ENCODE measurements at regions not wholly inside any gene's neighbourhood (a gene's known extent, or its start where the extent isn't known, plus 50 kb on each side); places are given as distances from the start of the nearest gene placed in this dataset.

DNA sequence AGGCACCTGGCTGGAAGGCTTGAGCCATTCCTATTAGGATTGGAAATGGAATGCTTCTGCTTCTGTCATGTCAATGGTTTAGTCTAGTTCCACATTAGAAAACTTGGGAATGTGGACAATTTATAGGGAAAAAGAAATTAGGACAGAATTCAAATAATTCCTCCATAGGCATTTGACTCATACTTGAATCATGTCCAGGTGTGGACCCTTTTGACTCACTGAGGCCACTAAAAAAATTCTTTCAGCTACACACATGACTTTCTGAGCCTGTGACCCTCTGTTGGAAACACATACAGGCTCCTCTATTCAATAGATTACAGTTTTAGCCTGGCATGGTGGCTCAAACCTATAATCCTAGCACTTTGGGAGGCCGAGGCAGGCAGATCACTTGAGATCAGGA, 100.5 kb downstream of the RASSF10 start:
- POLR2A ChIA-PET, result no interaction called here
- CTCF ChIA-PET, result interaction anchor here (0.8 to 1.2 kb wide), 2 partner anchors 11 to 36 kb away, joined by 3 to 5 read pairs; no protein-coding TSS in a partner anchor
- Histone ChIP-seq H3K36me3 (ENCODE audit: control insufficient read depth in 2 of 2, extremely low read depth in 1 of 2, insufficient read depth in 2 of 2, low read length in 2 of 2) (no peaks in the 10 kb centered on the region), H2AFZ (ENCODE audit: low read depth, low read length) (no peak overlapping the region), H3K4me3 (replicated peaks in 1 of 3; ENCODE audit: insufficient read depth in 1 of 3, low read depth in 1 of 3, low read length in 3 of 3) (no peak overlapping the region), H3K27ac (ENCODE audit: insufficient read depth, low read depth, low read length) (no peak overlapping the region), H3K27me3 (ENCODE audit: control insufficient read depth in 2 of 2, insufficient read depth in 2 of 2, low read length in 2 of 2) (no peaks in the 10 kb centered on the region), H4K20me1 (replicated peaks; ENCODE audit: control insufficient read depth, extremely low read depth, insufficient read depth, low read length) (no peaks in the 10 kb centered on the region), H3K4me1 (ENCODE audit: control insufficient read depth, extremely low read depth, insufficient read depth, low read length) (peaks cover 42% of the 10 kb centered on the region), H3K9me1 (replicated peaks; ENCODE audit: control insufficient read depth, extremely low read depth, insufficient read depth, low read length) (no peaks in the 10 kb centered on the region), H3K9ac (replicated peaks; ENCODE audit: extremely low read depth, insufficient read depth, low read length) (no peak overlapping the region), H3K79me2 (ENCODE audit: control insufficient read depth, insufficient read depth, low read length) (no peaks in the 10 kb centered on the region), H3K9me3 (replicated peaks; ENCODE audit: control insufficient read depth, insufficient read depth, low read length) (no peaks in the 10 kb centered on the region), H3K4me2 (ENCODE audit: insufficient read depth, low read length) (no peak overlapping the region)
- dilution Hi-C loops (cut with MboI; ENCODE audit: extremely low pct_ligation_motif_present, low sequenced_read_pairs) (no loop called here), intact Hi-C loops (cut with micrococcal nuclease) (loop anchor here (5.0 to 10.0 kb wide), 3 partner anchors 102 to 335 kb away; partner anchors contain the start of gene RASSF10)
- FAIRE-seq, result no peak
- no TSS peak for BruUV-seq (replicated peaks)
- TF ChIP-seq POLR2A (IDR thresholded peaks at IDR 0.05; ENCODE audit: low read depth, low read length) (no peak), GATA2 (IDR thresholded peaks at IDR 0.05; ENCODE audit: insufficient read depth, insufficient read length, low read depth, low read length) (no peak), EZH2 (IDR thresholded peaks at IDR 0.05; ENCODE audit: borderline replicate concordance, low read depth, low read length, severe bottlenecking) (no peak), FOS (IDR thresholded peaks at IDR 0.05; ENCODE audit: borderline replicate concordance, insufficient read depth, low read length) (peak; percentile 49), JUN (IDR thresholded peaks at IDR 0.05; ENCODE audit: borderline replicate concordance, insufficient read depth, insufficient read length, low read depth) (no peak)
- TF ChIP-seq, protein P1, sequence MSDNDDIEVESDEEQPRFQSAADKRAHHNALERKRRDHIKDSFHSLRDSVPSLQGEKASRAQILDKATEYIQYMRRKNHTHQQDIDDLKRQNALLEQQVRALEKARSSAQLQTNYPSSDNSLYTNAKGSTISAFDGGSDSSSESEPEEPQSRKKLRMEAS (IDR thresholded peaks at IDR 0.05; ENCODE audit: insufficient read depth, insufficient read length), result no peak
- TF ChIP-seq, protein P2, sequence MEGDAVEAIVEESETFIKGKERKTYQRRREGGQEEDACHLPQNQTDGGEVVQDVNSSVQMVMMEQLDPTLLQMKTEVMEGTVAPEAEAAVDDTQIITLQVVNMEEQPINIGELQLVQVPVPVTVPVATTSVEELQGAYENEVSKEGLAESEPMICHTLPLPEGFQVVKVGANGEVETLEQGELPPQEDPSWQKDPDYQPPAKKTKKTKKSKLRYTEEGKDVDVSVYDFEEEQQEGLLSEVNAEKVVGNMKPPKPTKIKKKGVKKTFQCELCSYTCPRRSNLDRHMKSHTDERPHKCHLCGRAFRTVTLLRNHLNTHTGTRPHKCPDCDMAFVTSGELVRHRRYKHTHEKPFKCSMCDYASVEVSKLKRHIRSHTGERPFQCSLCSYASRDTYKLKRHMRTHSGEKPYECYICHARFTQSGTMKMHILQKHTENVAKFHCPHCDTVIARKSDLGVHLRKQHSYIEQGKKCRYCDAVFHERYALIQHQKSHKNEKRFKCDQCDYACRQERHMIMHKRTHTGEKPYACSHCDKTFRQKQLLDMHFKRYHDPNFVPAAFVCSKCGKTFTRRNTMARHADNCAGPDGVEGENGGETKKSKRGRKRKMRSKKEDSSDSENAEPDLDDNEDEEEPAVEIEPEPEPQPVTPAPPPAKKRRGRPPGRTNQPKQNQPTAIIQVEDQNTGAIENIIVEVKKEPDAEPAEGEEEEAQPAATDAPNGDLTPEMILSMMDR (IDR thresholded peaks at IDR 0.05; ENCODE audit: extremely low read depth in 1 of 2, insufficient read depth in 1 of 2, low read depth in 1 of 2, low read length in 2 of 2), result no peak
- no peak for DNase-seq (ENCODE audit: low read depth, low spot score)

Measured in endothelial cell of umbilical vein (primary cell).